ENCODE measurements at regions not wholly inside any gene's neighbourhood (a gene's known extent, or its start where the extent isn't known, plus 50 kb on each side); places are given as distances from the start of the nearest gene placed in this dataset.

- no peak for DNase-seq (ENCODE audit: low read depth)
These were observed 176.3 kb upstream of the TNFAIP3 start for GRCh38 chr6:137690721-137691120.

GRCh38 chr6:137692308-137692707 lies 174.8 kb upstream of the TNFAIP3 start:
- no peak for DNase-seq (ENCODE audit: low read depth)

GRCh38 chr6:137692806-137693205 lies 174.3 kb upstream of the TNFAIP3 start:
- no peak for DNase-seq (ENCODE audit: low read depth)

GRCh38 chr6:137693711-137694110 lies 173.3 kb upstream of the TNFAIP3 start:
- DNase-seq (ENCODE audit: low read depth) = no peak

- no peak for DNase-seq (ENCODE audit: low read depth)
These were observed 170.3 kb upstream of the TNFAIP3 start for GRCh38 chr6:137696765-137697164.

GRCh38 chr6:137697267-137697938 lies 169.7 kb upstream of the TNFAIP3 start:
- no peak for DNase-seq (ENCODE audit: low read depth)

GRCh38 chr6:137698636-137699030 lies 168.4 kb upstream of the TNFAIP3 start:
- DNase-seq (ENCODE audit: low read depth) = no peak

- DNase-seq (ENCODE audit: low read depth) = no peak
These were observed 167.9 kb upstream of the TNFAIP3 start for GRCh38 chr6:137699031-137699683.

GRCh38 chr6:137700161-137700560 lies 166.9 kb upstream of the TNFAIP3 start:
- no peak for DNase-seq (ENCODE audit: low read depth)

GRCh38 chr6:137700751-137701477 lies 166.1 kb upstream of the TNFAIP3 start:
- no peak for DNase-seq (ENCODE audit: low read depth)

- no peak for DNase-seq (ENCODE audit: low read depth)
These were observed 165.1 kb upstream of the TNFAIP3 start for GRCh38 chr6:137701942-137702341.

- DNase-seq (ENCODE audit: low read depth) = no peak
These were observed 164.2 kb upstream of the TNFAIP3 start for GRCh38 chr6:137702791-137703424.

- DNase-seq (ENCODE audit: low read depth) = no peak
These were observed 162.3 kb upstream of the TNFAIP3 start for GRCh38 chr6:137704802-137705159.

- DNase-seq (ENCODE audit: low read depth) = peak; percentile 53
These were observed 161.6 kb upstream of the TNFAIP3 start for GRCh38 chr6:137705160-137706082.

- no peak for DNase-seq (ENCODE audit: low read depth)
These were observed 160.8 kb upstream of the TNFAIP3 start for GRCh38 chr6:137706083-137706750.

- no peak for DNase-seq (ENCODE audit: low read depth)
These were observed 159.9 kb upstream of the TNFAIP3 start for GRCh38 chr6:137707038-137707589.

- DNase-seq (ENCODE audit: low read depth) = peak; percentile 65
These were observed 159.3 kb upstream of the TNFAIP3 start for GRCh38 chr6:137707590-137708360.

GRCh38 chr6:137708481-137708880 lies 158.6 kb upstream of the TNFAIP3 start:
- DNase-seq (ENCODE audit: low read depth) = no peak

- DNase-seq (ENCODE audit: low read depth) = peak; percentile 54
These were observed 157.4 kb upstream of the TNFAIP3 start for GRCh38 chr6:137709424-137710236.

All from stromal cell of bone marrow (primary cell).